ENCODE measurements at regions not wholly inside any gene's neighbourhood (a gene's known extent, or its start where the extent isn't known, plus 50 kb on each side); places are given as distances from the start of the nearest gene placed in this dataset.

- H3K4me3 Mint-ChIP-seq: no peak overlapping the region
- H3K27me3 Mint-ChIP-seq: peaks cover 5% of the 10 kb centered on the region
- DNase-seq: no peak
- POLR2A ChIA-PET: no interaction called here
- H3K4me1 Mint-ChIP-seq: peaks cover 67% of the 10 kb centered on the region
- H3K9me3 Mint-ChIP-seq: no peaks in the 10 kb centered on the region
- H3K27ac Mint-ChIP-seq: no peak overlapping the region
- CTCF ChIA-PET: interaction anchor here (1.4 kb wide), 1 partner anchor 69 kb away, joined by 4 read pairs; no protein-coding TSS in a partner anchor
- peaks cover 17% of the 10 kb centered on the region for H3K36me3 Mint-ChIP-seq (ENCODE audit: low read depth)
Observed at GRCh38 chr9:89747596-89747995, 142.8 kb downstream of the GADD45G start.

- H3K4me3 Mint-ChIP-seq: no peak overlapping the region
- ChIA-PET CTCF (interaction anchor here (1.4 kb wide), 1 partner anchor 68 kb away, joined by 4 read pairs; no protein-coding TSS in a partner anchor), POLR2A (no interaction called here)
- peaks cover 17% of the 10 kb centered on the region for H3K36me3 Mint-ChIP-seq (ENCODE audit: low read depth)
- DNase-seq: no peak
- no peak overlapping the region for H3K27ac Mint-ChIP-seq
- H3K27me3 Mint-ChIP-seq: peaks cover 5% of the 10 kb centered on the region
- no peaks in the 10 kb centered on the region for H3K9me3 Mint-ChIP-seq
- H3K4me1 Mint-ChIP-seq: peaks cover 61% of the 10 kb centered on the region
Observed at GRCh38 chr9:89748021-89748670, 143.3 kb downstream of the GADD45G start.

DNA sequence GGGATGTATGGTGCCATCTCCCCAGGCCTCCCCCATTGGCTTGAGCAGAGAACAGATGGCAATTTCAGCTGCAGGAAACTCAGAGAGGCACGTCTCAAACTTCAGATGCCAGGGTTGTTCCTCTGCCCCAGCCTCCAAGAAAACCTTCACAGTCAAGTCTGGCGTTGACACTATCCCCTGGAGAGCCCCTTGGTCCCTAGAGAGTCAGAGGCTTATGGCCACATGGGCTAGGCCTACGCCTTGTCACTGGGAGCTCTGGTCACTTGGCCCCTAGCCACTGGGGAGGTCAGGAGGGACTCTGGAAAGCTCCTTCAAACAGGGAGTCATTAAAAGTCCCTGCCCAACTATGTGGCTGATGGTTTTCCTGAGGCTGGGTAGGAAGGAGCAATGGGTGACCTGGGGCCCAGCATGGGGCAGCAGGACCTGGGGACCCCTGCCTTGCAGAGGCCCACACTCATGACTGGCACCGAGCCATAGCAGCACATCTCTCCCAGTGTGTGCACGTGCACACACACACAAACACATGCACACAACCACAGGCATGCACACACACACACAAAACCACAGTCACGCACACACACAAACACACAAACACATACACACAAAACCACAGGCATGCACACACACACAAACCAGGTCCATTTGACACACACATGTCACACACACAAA lies 144.2 kb downstream of the GADD45G start:
- peak overlapping the region; percentile 3 for H3K27ac Mint-ChIP-seq
- no peak for DNase-seq
- H3K36me3 Mint-ChIP-seq (ENCODE audit: low read depth): peaks cover 17% of the 10 kb centered on the region
- peaks cover 53% of the 10 kb centered on the region for H3K4me1 Mint-ChIP-seq
- ChIA-PET CTCF (interaction anchor here (0.9 to 1.5 kb wide), 2 partner anchors 15 to 23 kb away, joined by 3 read pairs; no protein-coding TSS in a partner anchor), POLR2A (no interaction called here)
- no peak overlapping the region for H3K4me3 Mint-ChIP-seq
- peaks cover 5% of the 10 kb centered on the region for H3K27me3 Mint-ChIP-seq
- H3K9me3 Mint-ChIP-seq: no peaks in the 10 kb centered on the region

DNA sequence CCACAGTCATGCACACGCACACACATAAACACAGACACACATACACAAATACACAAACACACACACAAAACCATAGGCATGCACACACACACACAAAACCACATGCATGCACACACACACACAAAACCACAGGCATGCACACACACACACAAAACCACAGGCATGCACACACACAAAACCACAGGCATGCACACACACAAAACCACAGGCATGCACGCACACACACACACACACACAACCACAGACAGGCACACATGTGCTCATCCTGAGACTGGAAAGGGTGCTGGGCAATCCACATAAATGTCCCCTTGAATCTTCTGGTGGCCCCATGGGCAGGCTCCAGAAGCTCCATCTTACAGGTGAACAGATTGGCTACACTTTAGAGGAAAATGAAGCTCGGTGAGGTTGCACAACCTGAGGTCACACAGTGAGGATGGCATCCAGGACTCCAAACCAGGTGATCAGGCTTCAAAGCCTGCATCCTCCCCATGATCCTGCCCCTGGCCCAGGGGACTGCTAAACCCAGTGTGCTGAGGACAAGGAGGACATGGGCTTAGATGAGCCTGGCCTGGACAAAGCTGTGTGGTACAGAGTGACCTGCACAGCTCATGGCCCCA lies 144.8 kb downstream of the GADD45G start:
- H3K4me1 Mint-ChIP-seq: peaks cover 47% of the 10 kb centered on the region
- DNase-seq: no peak
- H3K4me3 Mint-ChIP-seq: peak overlapping the region; percentile 10
- H3K27me3 Mint-ChIP-seq: peaks cover 5% of the 10 kb centered on the region
- peak overlapping the region; percentile 3 for H3K27ac Mint-ChIP-seq
- ChIA-PET POLR2A (interaction anchor here (0.6 kb wide), 1 partner anchor 61 kb away, joined by 3 read pairs; no protein-coding TSS in a partner anchor), CTCF (interaction anchor here (0.9 to 1.5 kb wide), 4 partner anchors 11 to 26 kb away, joined by 3 to 6 read pairs (median 3); no protein-coding TSS in a partner anchor)
- H3K36me3 Mint-ChIP-seq (ENCODE audit: low read depth): peaks cover 14% of the 10 kb centered on the region
- no peaks in the 10 kb centered on the region for H3K9me3 Mint-ChIP-seq

GRCh38 chr9:89750117-89750791 lies 145.4 kb downstream of the GADD45G start:
- Mint-ChIP-seq H3K27me3 (peaks cover 6% of the 10 kb centered on the region), H3K36me3 (ENCODE audit: low read depth) (peaks cover 11% of the 10 kb centered on the region), H3K4me3 (no peak overlapping the region), H3K27ac (no peak overlapping the region), H3K4me1 (peaks cover 42% of the 10 kb centered on the region), H3K9me3 (no peaks in the 10 kb centered on the region)
- CTCF ChIA-PET: interaction anchor here (0.9 to 1.5 kb wide), 6 partner anchors 10 to 350 kb away, joined by 3 to 6 read pairs (median 4); no protein-coding TSS in a partner anchor
- POLR2A ChIA-PET: interaction anchor here (0.6 kb wide), 1 partner anchor 62 kb away, joined by 3 read pairs; no protein-coding TSS in a partner anchor
- no peak for DNase-seq

DNA sequence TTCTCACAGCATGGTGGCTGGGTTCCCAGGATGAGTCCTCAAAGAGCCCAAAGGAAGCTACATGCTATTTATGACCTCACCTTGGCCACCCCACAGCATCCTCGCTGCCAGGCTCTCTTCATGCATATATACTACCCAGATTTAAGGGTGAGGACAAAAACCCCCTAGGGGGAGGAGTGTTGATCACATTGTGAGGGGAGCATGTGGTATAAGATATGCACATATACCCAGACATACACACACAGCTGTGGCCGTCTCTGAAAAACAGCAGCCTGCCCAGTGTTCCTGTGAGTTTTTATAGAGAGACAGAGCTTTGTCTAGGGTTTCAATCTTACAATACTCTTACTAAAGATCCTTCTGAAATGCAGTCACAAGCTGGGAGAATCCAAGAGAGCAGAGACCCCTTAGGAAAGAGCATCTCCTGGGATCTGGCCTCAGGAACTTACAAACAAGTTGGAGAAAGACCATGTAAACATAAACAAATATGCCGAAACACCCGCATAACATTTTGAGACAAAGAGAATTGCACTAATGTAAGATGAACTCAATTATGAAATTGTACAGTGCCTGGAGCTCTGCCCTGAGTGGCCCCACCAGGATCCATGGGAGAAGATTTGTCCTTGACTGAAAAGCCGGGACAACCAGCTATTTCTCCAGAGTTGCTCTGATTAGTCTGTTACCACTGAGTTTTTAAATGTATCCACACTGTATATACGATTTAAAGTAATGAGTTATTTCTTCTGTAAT lies 146.4 kb downstream of the GADD45G start:
- ChIA-PET POLR2A (no interaction called here), CTCF (interaction anchor here (0.9 to 1.2 kb wide), 6 partner anchors 12 to 349 kb away, joined by 3 to 4 read pairs (median 3); no protein-coding TSS in a partner anchor)
- Mint-ChIP-seq H3K36me3 (ENCODE audit: low read depth) (peaks cover 6% of the 10 kb centered on the region), H3K4me1 (peaks cover 32% of the 10 kb centered on the region), H3K4me3 (no peak overlapping the region), H3K9me3 (no peaks in the 10 kb centered on the region), H3K27ac (no peak overlapping the region), H3K27me3 (peaks cover 7% of the 10 kb centered on the region)
- no peak for DNase-seq

GRCh38 chr9:89752154-89752553 lies 147.3 kb downstream of the GADD45G start:
- ChIA-PET POLR2A (no interaction called here), CTCF (interaction anchor here (1.0 to 1.2 kb wide), 3 partner anchors 14 to 23 kb away, joined by 3 read pairs; no protein-coding TSS in a partner anchor)
- H3K27me3 Mint-ChIP-seq: peaks cover 7% of the 10 kb centered on the region
- H3K36me3 Mint-ChIP-seq (ENCODE audit: low read depth): peaks cover 5% of the 10 kb centered on the region
- H3K4me3 Mint-ChIP-seq: no peak overlapping the region
- peaks cover 29% of the 10 kb centered on the region for H3K4me1 Mint-ChIP-seq
- no peak overlapping the region for H3K27ac Mint-ChIP-seq
- no peaks in the 10 kb centered on the region for H3K9me3 Mint-ChIP-seq
- DNase-seq: no peak

- Mint-ChIP-seq H3K4me3 (no peak overlapping the region), H3K27ac (peak overlapping the region; percentile 47), H3K27me3 (peaks cover 7% of the 10 kb centered on the region), H3K4me1 (peaks cover 18% of the 10 kb centered on the region), H3K36me3 (ENCODE audit: low read depth) (peaks cover 5% of the 10 kb centered on the region), H3K9me3 (no peaks in the 10 kb centered on the region)
- DNase-seq: no peak
- ChIA-PET POLR2A (no interaction called here), CTCF (interaction anchor here (1.3 kb wide), 1 partner anchor 7 kb away, joined by 4 read pairs; no protein-coding TSS in a partner anchor)
Observed at GRCh38 chr9:89753472-89754055, 148.8 kb downstream of the GADD45G start.

GRCh38 chr9:89754193-89754592 lies 149.4 kb downstream of the GADD45G start:
- Mint-ChIP-seq H3K9me3 (no peaks in the 10 kb centered on the region), H3K36me3 (ENCODE audit: low read depth) (peaks cover 5% of the 10 kb centered on the region), H3K27me3 (peaks cover 6% of the 10 kb centered on the region), H3K4me1 (peaks cover 12% of the 10 kb centered on the region), H3K27ac (no peak overlapping the region), H3K4me3 (no peak overlapping the region)
- no peak for DNase-seq
- ChIA-PET CTCF (interaction anchor here (1.3 kb wide), 1 partner anchor 8 kb away, joined by 4 read pairs; no protein-coding TSS in a partner anchor), POLR2A (no interaction called here)

GRCh38 chr9:89755821-89756220 lies 151.0 kb downstream of the GADD45G start:
- ChIA-PET POLR2A (no interaction called here), CTCF (interaction anchor here (0.8 to 1.5 kb wide), 2 partner anchors 12 to 23 kb away, joined by 3 to 4 read pairs; no protein-coding TSS in a partner anchor)
- Mint-ChIP-seq H3K27ac (no peak overlapping the region), H3K36me3 (ENCODE audit: low read depth) (no peaks in the 10 kb centered on the region), H3K9me3 (no peaks in the 10 kb centered on the region), H3K4me3 (no peak overlapping the region), H3K27me3 (peaks cover 6% of the 10 kb centered on the region), H3K4me1 (peaks cover 2% of the 10 kb centered on the region)
- DNase-seq: no peak

GRCh38 chr9:89756891-89757537 lies 152.2 kb downstream of the GADD45G start:
- Mint-ChIP-seq H3K36me3 (ENCODE audit: low read depth) (no peaks in the 10 kb centered on the region), H3K9me3 (no peaks in the 10 kb centered on the region), H3K27me3 (peaks cover 6% of the 10 kb centered on the region), H3K4me3 (no peak overlapping the region), H3K4me1 (peaks cover 2% of the 10 kb centered on the region), H3K27ac (no peak overlapping the region)
- no peak for DNase-seq
- POLR2A ChIA-PET: no interaction called here
- CTCF ChIA-PET: interaction anchor here (0.7 to 1.0 kb wide), 2 partner anchors 11 to 19 kb away, joined by 3 read pairs; no protein-coding TSS in a partner anchor

Data from activated CD4-positive, alpha-beta T cell treated with anti-CD3 and anti-CD28 coated beads, Interleukin-2, amount 10 ng/mL, durations not matched to agents 7 days and 5 days (primary cell).